ENCODE measurements at regions not wholly inside any gene's neighbourhood (a gene's known extent, or its start where the extent isn't known, plus 50 kb on each side); places are given as distances from the start of the nearest gene placed in this dataset.

- TF ChIP-seq EZH2 (IDR thresholded peaks at IDR 0.05; ENCODE audit: insufficient read depth, low read length) (no peak), CTCF (IDR thresholded peaks at IDR 0.05; ENCODE audit: insufficient read depth, low read depth, low read length) (no peak)
- Histone ChIP-seq H3K27ac (ENCODE audit: low read depth, low read length) (no peak overlapping the region), H2AFZ (ENCODE audit: low read depth, low read length) (no peak overlapping the region), H3K4me3 (ENCODE audit: insufficient read depth, low read depth, low read length) (no peak overlapping the region), H3K9ac (ENCODE audit: low read length) (no peak overlapping the region), H3K79me2 (ENCODE audit: insufficient read depth, low read length) (no peaks in the 10 kb centered on the region), H3K4me2 (ENCODE audit: low read length) (peak overlapping the region; percentile 48), H3K27me3 (ENCODE audit: insufficient read depth, low read length) (no peaks in the 10 kb centered on the region), H4K20me1 (ENCODE audit: insufficient read depth, low read length) (no peaks in the 10 kb centered on the region), H3K36me3 (ENCODE audit: insufficient read depth, low read length) (no peaks in the 10 kb centered on the region), H3K9me3 (ENCODE audit: insufficient read depth, low read depth, low read length) (no peaks in the 10 kb centered on the region), H3K4me1 (ENCODE audit: insufficient read depth, low read length) (peaks cover 9% of the 10 kb centered on the region)
- Mint-ChIP-seq H3K27me3 (ENCODE audit: low read depth, unreplicated experiment) (no peaks in the 10 kb centered on the region), H3K9me3 (ENCODE audit: unreplicated experiment) (no peaks in the 10 kb centered on the region), H3K4me1 (ENCODE audit: low read depth, unreplicated experiment) (peaks cover 29% of the 10 kb centered on the region), H3K4me3 (ENCODE audit: unreplicated experiment) (peak overlapping the region; percentile 22), H3K36me3 (ENCODE audit: low read depth, unreplicated experiment) (no peaks in the 10 kb centered on the region), H3K27ac (ENCODE audit: unreplicated experiment) (peak overlapping the region; percentile 96)
- DNase-seq (ENCODE audit: low read depth) (no peak), FAIRE-seq (no peak)
Measured at GRCh38 chr15:60138397-60138968, 134.4 kb downstream of the FOXB1 start.

- H3K9me3 Mint-ChIP-seq (ENCODE audit: unreplicated experiment) = no peaks in the 10 kb centered on the region
- peak overlapping the region; percentile 62 for H3K27ac Mint-ChIP-seq (ENCODE audit: unreplicated experiment)
- Histone ChIP-seq H3K9me3 (ENCODE audit: insufficient read depth, low read depth, low read length) (no peaks in the 10 kb centered on the region), H3K79me2 (ENCODE audit: insufficient read depth, low read length) (no peaks in the 10 kb centered on the region), H3K4me2 (ENCODE audit: low read length) (no peak overlapping the region), H3K27me3 (ENCODE audit: insufficient read depth, low read length) (no peaks in the 10 kb centered on the region), H3K4me1 (ENCODE audit: insufficient read depth, low read length) (peaks cover 11% of the 10 kb centered on the region), H3K9ac (ENCODE audit: low read length) (no peak overlapping the region), H2AFZ (ENCODE audit: low read depth, low read length) (no peak overlapping the region), H4K20me1 (ENCODE audit: insufficient read depth, low read length) (no peaks in the 10 kb centered on the region), H3K4me3 (ENCODE audit: insufficient read depth, low read depth, low read length) (no peak overlapping the region), H3K36me3 (ENCODE audit: insufficient read depth, low read length) (no peaks in the 10 kb centered on the region), H3K27ac (ENCODE audit: low read depth, low read length) (no peak overlapping the region)
- TF ChIP-seq EZH2 (IDR thresholded peaks at IDR 0.05; ENCODE audit: insufficient read depth, low read length) = no peak
- TF ChIP-seq CTCF (IDR thresholded peaks at IDR 0.05; ENCODE audit: insufficient read depth, low read depth, low read length) = no peak
- peaks cover 25% of the 10 kb centered on the region for H3K4me1 Mint-ChIP-seq (ENCODE audit: low read depth, unreplicated experiment)
- H3K36me3 Mint-ChIP-seq (ENCODE audit: low read depth, unreplicated experiment) = no peaks in the 10 kb centered on the region
- DNase-seq (ENCODE audit: low read depth) = no peak
- no peaks in the 10 kb centered on the region for H3K27me3 Mint-ChIP-seq (ENCODE audit: low read depth, unreplicated experiment)
- no peak for FAIRE-seq
- no peak overlapping the region for H3K4me3 Mint-ChIP-seq (ENCODE audit: unreplicated experiment)
Measured at GRCh38 chr15:60152386-60152785, 148.3 kb downstream of the FOXB1 start.

- peaks cover 11% of the 10 kb centered on the region for H3K4me1 ChIP-seq (ENCODE audit: insufficient read depth, low read length)
- no peaks in the 10 kb centered on the region for H3K79me2 ChIP-seq (ENCODE audit: insufficient read depth, low read length)
- no peaks in the 10 kb centered on the region for H3K9me3 ChIP-seq (ENCODE audit: insufficient read depth, low read depth, low read length)
- H3K4me3 ChIP-seq (ENCODE audit: insufficient read depth, low read depth, low read length) = no peak overlapping the region
- no peak for FAIRE-seq
- Mint-ChIP-seq H3K36me3 (ENCODE audit: low read depth, unreplicated experiment) (no peaks in the 10 kb centered on the region), H3K27me3 (ENCODE audit: low read depth, unreplicated experiment) (no peaks in the 10 kb centered on the region), H3K27ac (ENCODE audit: unreplicated experiment) (peak overlapping the region; percentile 75), H3K9me3 (ENCODE audit: unreplicated experiment) (no peaks in the 10 kb centered on the region), H3K4me1 (ENCODE audit: low read depth, unreplicated experiment) (peaks cover 26% of the 10 kb centered on the region), H3K4me3 (ENCODE audit: unreplicated experiment) (no peak overlapping the region)
- no peak overlapping the region for H3K9ac ChIP-seq (ENCODE audit: low read length)
- no peaks in the 10 kb centered on the region for H3K27me3 ChIP-seq (ENCODE audit: insufficient read depth, low read length)
- no peaks in the 10 kb centered on the region for H3K36me3 ChIP-seq (ENCODE audit: insufficient read depth, low read length)
- no peak overlapping the region for H2AFZ ChIP-seq (ENCODE audit: low read depth, low read length)
- H4K20me1 ChIP-seq (ENCODE audit: insufficient read depth, low read length) = no peaks in the 10 kb centered on the region
- peak overlapping the region; percentile 55 for H3K4me2 ChIP-seq (ENCODE audit: low read length)
- TF ChIP-seq CTCF (IDR thresholded peaks at IDR 0.05; ENCODE audit: insufficient read depth, low read depth, low read length) = no peak
- no peak for TF ChIP-seq EZH2 (IDR thresholded peaks at IDR 0.05; ENCODE audit: insufficient read depth, low read length)
- no peak overlapping the region for H3K27ac ChIP-seq (ENCODE audit: low read depth, low read length)
- DNase-seq (ENCODE audit: low read depth) = no peak
Measured at GRCh38 chr15:60154764-60155325, 150.7 kb downstream of the FOXB1 start.
